Hepatocyte (in vitro differentiated cells): ENCODE measurements at regions not wholly inside any gene's neighbourhood (a gene's known extent, or its start where the extent isn't known, plus 50 kb on each side); places are given as distances from the start of the nearest gene placed in this dataset.

Source experiments
- EZH2phosphoT487 ChIP-seq: fragments of 200-600 bp; sonication (generic); IDR thresholded peaks from one replicate; pipeline ENCODE4 v1.6.1; 2018; ENCODE audit warnings: antibody characterized with exemption, mild to moderate bottlenecking, low read depth, moderate library complexity; ENCODE audit not compliant: unreplicated experiment, severe bottlenecking
- TF ChIP-seq, protein P1 (sequence below): fragments of 200-600 bp; sonication (generic); IDR thresholded peaks from 2 replicates; pipeline ENCODE4 v1.5.1; 2016; ENCODE audit warnings: antibody characterized with exemption, mild to moderate bottlenecking; ENCODE audit not compliant: poor library complexity

DNA sequence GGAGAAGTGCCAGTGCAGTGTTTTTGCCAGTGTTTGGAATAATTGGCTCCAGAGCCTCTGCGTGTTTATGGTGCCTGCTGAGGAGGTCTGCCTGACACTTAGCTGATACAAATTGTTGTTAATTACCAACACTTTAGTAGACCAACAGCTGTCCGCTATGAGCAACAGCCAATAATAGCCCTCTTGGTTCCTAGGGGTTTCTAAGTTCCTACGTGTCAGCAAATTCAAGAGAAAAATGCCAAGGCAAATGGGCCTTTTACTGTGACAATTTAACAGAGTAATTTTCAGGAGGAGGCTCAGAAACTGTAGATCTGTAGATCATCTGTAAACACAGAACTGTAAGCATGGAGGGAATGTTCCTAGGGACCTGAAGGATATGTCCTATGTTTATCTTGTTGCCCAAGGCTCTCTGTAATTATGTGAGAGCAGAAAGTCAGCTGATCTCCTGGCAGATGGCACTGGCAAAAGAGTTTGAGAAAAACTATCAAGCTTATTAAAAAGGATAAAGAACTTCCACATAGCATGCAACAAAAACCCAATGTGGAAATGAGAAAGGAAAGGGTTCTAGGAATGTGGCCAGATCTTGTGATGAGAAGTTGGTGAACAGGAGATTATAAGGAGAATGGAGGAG lies 157.7 kb downstream of the GJA1 start:
- no peak for TF ChIP-seq EZH2phosphoT487
- TF ChIP-seq, protein P1, sequence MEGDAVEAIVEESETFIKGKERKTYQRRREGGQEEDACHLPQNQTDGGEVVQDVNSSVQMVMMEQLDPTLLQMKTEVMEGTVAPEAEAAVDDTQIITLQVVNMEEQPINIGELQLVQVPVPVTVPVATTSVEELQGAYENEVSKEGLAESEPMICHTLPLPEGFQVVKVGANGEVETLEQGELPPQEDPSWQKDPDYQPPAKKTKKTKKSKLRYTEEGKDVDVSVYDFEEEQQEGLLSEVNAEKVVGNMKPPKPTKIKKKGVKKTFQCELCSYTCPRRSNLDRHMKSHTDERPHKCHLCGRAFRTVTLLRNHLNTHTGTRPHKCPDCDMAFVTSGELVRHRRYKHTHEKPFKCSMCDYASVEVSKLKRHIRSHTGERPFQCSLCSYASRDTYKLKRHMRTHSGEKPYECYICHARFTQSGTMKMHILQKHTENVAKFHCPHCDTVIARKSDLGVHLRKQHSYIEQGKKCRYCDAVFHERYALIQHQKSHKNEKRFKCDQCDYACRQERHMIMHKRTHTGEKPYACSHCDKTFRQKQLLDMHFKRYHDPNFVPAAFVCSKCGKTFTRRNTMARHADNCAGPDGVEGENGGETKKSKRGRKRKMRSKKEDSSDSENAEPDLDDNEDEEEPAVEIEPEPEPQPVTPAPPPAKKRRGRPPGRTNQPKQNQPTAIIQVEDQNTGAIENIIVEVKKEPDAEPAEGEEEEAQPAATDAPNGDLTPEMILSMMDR = no peak
